GM19351 (cell line): ENCODE measurements at regions not wholly inside any gene's neighbourhood (a gene's known extent, or its start where the extent isn't known, plus 50 kb on each side); places are given as distances from the start of the nearest gene placed in this dataset.

Experiments
- ATAC-seq: cut with Tn5 transposase; IDR thresholded peaks from one replicate; pipeline ENCODE4 v1.9.1; 2021; ENCODE audit warnings: mild to moderate bottlenecking, moderate library complexity; ENCODE audit not compliant: unreplicated experiment

DNA sequence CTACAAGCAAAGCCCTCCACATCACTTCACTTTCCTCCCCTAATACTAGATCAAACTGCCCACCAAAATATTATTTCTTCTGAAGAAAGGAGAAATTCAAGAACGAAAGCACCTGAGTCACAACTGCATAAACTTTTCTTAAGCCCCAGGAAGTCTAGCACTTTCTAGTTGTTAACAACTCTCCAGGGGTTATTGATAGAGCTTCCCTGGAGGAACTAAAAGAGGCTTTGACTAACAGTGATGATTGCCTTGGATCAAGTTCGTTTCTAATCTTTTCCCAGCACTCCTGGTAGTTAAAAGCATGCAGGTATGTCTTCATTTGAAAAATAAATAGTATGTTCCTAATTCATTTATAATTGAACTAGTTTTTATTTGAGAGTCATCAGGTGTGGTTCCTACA is 917.0 kb downstream of the TUSC7 start:
- no peak for ATAC-seq

DNA sequence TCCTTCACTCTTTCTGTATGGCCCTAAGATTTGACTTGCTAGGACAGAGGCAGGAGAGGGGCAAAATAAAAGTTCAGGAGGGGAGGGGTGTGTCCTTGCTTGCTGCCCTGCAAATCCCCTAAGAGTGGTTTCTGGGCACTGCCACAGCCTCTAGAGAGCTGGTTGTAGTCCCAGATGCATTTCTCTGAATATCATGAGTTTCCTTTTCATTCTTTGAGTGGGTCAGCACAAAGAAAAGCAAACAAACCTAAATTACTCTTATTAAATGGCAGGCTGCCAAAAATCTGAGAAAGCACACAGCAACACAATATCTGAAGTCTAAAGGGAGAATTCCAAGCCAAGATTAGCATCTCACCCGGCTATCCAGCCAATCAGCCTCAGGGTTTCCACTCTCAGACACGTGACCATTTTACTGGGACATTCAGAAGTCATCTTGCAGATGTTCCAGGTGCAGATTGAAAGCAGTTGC is 919.3 kb downstream of the TUSC7 start:
- ATAC-seq, result no peak

DNA sequence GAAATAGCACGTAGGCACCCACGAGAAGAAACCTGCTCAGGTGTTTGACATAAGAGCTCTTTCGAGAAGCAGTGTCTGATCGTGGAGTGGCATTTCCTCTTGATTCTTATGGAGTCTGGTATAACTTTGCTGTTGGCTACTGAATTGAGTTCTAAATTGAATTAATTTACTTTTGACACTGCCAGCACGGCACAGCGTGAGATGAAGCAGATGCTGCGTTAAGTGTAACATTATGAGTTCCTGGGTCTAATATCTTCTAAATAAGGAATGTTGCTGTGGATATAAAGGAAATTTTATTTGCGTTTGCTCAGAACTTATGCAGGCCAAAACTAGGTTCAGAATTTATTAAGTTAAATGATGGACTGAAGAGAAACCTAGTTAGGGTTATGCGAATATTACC is 919.9 kb downstream of the TUSC7 start:
- ATAC-seq, result no peak

DNA sequence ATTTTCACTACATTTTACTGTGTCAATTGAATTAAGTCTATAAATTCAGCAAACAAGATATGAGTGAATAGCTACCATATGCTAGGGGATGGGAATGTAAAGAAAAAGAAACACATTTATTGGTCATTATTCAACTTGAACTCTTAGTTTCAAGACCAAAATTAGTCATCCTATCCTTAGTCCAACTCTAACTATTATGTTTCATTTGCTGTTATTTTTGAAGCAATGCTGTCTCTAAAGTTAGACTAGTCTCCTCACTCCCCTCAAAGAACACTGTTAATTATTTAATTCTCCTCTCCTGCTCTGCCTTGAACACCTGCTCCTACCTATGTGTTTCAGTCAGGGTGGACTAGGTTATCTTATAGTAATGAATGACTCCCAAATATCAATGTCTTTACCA is 920.9 kb downstream of the TUSC7 start:
- peak; percentile 61 for ATAC-seq

- ATAC-seq, result peak; percentile 5
Observed at GRCh38 chr3:117630885-117631284, 921.3 kb downstream of the TUSC7 start.

DNA sequence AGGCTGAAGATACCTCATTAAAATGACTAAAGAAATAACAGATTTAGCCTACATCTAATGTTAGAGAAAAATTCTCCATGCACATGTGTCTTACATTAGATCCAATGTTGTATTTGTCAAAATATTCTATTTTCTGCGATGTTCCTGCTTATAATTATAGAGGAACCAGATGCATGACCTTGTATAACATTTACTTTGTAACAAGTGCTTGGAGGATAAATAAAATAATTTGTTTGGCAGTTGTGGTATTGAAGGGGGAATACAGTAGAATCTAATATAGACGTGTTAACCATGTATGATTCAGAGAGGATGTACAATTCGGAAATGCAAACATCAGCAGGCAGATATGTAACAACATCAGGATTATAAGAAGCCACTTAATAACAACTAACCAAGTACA is 922.2 kb downstream of the TUSC7 start:
- ATAC-seq, result no peak

GRCh38 chr3:117632191-117632590 is 922.6 kb downstream of the TUSC7 start:
- ATAC-seq, result no peak

GRCh38 chr3:117633207-117633606 is 923.6 kb downstream of the TUSC7 start:
- no peak for ATAC-seq

DNA sequence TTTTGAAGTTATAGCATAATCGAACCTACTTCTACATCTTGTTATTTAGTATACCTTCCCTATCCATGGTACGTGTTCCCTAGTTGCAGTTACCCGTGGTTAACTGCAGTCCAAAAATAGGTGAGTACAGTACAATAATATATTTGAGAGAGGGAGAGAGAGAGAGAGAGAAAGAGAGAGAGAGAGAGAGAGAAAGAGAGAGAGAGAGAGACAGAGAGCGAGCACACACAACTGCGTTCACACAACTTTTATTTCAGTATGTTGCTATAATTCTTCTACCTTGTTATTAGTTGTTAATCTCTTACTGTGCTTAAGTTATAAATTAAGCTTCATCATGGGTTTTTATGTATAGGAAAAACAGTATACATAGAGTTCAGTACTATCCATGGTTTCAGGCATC is 928.1 kb downstream of the TUSC7 start:
- ATAC-seq, result no peak

DNA sequence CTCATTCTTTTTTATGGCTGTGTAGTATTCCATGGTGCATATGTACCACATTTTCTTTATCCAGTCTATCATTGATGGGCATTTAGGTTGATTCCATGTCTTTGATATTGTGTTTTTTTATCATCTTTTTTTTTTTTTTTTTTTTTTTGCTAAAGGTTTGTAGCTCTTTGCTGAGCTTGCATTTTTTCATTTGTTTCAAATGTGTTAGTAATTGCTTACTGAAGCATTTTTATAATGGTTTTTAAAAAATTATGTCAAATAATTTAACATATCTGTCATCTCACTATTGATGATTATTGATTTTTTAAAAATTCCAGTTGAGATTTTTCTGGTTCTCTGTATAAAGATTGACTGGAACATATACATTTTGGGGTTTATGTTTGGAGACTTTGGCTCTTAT is 934.6 kb downstream of the TUSC7 start:
- no peak for ATAC-seq

DNA sequence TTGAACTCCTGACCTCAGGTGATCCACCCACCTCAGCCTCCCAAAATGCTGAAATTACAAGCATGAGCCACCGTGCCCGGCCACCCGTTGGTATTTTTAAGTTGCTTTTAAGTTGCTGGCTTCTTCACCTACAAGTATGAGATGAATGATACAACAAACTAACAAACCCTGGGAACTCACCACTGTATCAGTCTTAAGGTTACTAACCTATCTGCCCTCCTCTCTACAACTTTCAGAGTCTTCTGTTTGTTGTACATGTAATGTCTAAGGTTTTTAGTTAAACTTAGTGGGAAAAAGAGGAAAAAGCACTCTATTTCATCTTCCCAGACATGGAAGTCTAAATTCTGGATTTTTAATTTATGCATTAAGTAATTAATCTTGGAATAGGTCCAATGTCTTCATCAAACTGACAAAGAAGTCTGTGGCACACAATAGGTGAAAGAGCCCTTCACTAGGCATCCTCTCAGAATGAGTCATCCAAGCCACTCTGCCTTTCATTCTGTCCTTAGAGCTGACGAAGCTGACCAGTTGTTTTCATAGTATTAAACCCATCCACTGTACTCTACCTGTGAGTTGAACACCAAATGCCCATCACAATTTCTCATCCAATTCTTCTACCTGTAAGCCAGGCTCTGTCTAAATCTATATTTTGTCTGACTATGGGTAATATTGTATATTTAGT is 936.1 kb downstream of the TUSC7 start:
- ATAC-seq, result peak; percentile 87

- no peak for ATAC-seq
Observed at GRCh38 chr3:117647435-117647834, 937.9 kb downstream of the TUSC7 start.

DNA sequence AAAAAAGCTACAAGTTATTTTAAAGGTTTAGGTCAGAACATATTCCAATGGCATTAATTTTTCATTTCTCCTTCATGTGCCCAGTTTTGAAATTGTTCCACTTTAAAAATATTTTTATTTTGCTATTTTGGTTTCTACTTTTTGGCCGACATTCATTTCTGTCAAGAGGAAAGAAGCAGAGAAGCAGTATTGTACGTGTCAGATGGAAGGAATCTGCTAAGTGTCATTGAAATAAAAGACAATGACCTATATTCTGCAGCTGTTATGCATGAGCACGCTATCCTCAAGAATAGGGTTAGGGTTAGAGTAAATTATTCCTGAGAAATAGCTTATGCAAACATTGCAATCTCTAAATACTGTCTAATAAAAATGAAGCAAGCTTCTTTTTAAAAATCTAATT is 941.7 kb downstream of the TUSC7 start:
- ATAC-seq, result no peak

DNA sequence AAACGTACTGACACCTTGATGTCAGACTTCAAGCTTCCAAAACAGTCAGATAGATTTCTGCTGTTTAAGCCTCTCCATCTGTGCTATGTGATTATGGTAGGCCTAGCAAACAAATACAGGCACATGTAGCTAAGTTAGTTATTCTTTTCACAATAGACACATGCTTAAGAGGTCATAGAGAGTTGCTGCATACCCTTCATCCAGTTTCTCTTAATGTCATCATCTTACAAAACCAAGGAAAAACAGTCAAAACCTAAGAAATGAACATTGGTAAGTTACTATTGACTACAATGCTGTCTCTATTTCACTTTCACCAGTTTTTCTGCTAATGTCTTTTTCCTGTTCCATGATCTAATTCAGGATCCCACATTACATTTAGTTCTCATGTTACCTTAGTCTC is 946.8 kb downstream of the TUSC7 start:
- ATAC-seq, result no peak

DNA sequence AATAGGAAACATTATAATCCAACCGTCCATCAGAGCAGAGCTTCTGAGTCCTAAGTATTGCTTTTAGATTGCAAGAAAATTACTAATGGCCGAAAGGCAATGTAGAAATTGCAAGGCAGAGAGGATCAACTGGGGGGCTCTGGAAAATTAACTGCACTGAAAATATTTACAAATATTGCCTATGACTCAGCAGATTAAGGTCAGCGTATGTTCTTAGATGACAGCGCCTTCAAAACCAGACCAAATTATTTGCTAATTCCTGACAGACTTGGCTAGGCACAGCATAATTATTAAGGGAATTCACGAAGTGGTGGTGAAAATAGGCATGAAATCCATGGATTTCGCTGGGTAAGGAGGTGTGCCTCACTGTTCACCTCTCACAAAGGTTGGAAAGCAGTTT is 947.7 kb downstream of the TUSC7 start:
- ATAC-seq, result no peak

GRCh38 chr3:117660941-117661817 is 951.6 kb downstream of the TUSC7 start:
- ATAC-seq, result no peak

- no peak for ATAC-seq
Observed at GRCh38 chr3:117661818-117662095, 952.2 kb downstream of the TUSC7 start.

GRCh38 chr3:117665296-117665695 is 955.7 kb downstream of the TUSC7 start:
- ATAC-seq, result no peak

GRCh38 chr3:117666325-117666724 is 956.7 kb downstream of the TUSC7 start:
- ATAC-seq, result no peak

DNA sequence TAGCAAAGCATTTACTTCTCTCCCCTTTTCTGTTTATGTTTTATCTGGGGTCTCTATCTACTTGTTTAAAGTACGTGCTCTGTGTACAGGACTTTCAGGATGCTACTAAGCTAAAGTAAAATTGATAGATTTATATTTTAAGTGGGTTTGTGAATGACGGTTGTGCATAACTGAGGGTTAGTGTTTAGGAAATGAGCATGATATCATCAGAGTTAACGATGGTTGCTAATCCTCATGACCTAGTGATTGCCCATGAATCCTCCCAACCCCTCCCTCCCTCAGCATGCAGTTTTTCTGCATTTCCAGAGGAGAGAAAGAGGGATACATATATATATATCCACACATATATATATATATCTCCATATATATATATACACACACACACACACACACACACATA is 957.2 kb downstream of the TUSC7 start:
- no peak for ATAC-seq

DNA sequence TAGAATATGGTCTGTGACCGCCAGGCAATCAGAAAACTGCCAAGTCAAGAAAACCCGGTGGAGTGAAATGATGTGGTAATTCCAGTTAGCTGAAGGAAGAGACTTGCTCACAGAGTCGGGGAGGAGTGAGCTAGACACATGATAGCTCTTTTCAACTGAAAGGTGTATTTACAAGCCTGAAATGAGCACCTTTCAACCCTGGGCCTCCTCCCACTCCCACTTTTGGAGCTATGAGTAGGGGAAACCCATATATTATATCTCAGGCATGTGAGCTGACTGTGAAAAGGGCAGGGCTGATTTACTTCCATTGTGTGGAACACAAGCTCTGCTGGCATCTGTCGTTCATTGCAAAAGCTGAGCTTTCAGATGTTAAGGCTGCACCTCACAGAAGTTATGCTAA is 960.2 kb downstream of the TUSC7 start:
- no peak for ATAC-seq

GRCh38 chr3:117671722-117672318 is 962.2 kb downstream of the TUSC7 start:
- ATAC-seq, result no peak
